HepG2 (cell line): ENCODE measurements at regions not wholly inside any gene's neighbourhood (a gene's known extent, or its start where the extent isn't known, plus 50 kb on each side); places are given as distances from the start of the nearest gene placed in this dataset.

Experiments used
- ATAC-seq: fragments of 200-7000 bp; cut with Tn5 transposase; 3 replicates; pipeline ENCODE4 v1.9.1; 2020; ENCODE audit warnings: mild to moderate bottlenecking, moderate library complexity
- BruUV-seq: library from RNA; stranded (reverse); fragments of 400-500 nt; replicated peaks from 2 replicates; lab custom pipeline; 2021; lab: Mats Ljungman, UMichigan
- CTCF ChIA-PET: fragments of 300-600 bp; formaldehyde crosslinking; extraction: SDS; loops from one replicate; lab custom pipeline; 2021; ENCODE audit warnings: low total read pairs, inconsistent platforms, low intra/inter-chr PET ratio; lab: Yijun Ruan, JAX
- POLR2A ChIA-PET: fragments of 350-600 bp; sonication (Branson Sonifier 250); formaldehyde crosslinking; loops from one replicate; lab custom pipeline; 2020; ENCODE audit warnings: antibody characterized with exemption, inconsistent platforms; lab: Yijun Ruan, JAX
- DNase-seq: peaks from one replicate; pipeline ENCODE4 v3.0.0-alpha.2; 2015; ENCODE audit warnings: low spot score
- FAIRE-seq: peaks from 3 replicates; lab custom pipeline; 2011; peaks lifted over from hg19 to GRCh38; lab: Jason Lieb, UNC
- H2AFZ ChIP-seq: one replicate; pipeline ENCODE4 v1.6.1; 2011; ENCODE audit warnings: low read length, inconsistent platforms
- H3K27ac ChIP-seq: fragments of 300-600 bp; 3 replicates; pipeline ENCODE4 v1.8.0; 2011; ENCODE audit warnings: mixed run types, mild to moderate bottlenecking, mixed read lengths, low read length, inconsistent platforms; ENCODE audit not compliant: insufficient read depth; ENCODE audit errors: extremely low read length
- H3K27me3 ChIP-seq, 2 experiments: fragments of 200-600 bp in 1 of 2; 2 replicates in 1 of 2; 3 replicates in 1 of 2; pipeline versions ENCODE4 v1.6.0 to v1.8.0; 2011; ENCODE audit warnings: low read length in 2 of 2, mild to moderate bottlenecking in 2 of 2, moderate library complexity in 2 of 2, inconsistent platforms in 1 of 2; ENCODE audit not compliant: insufficient read depth in 2 of 2, control insufficient read depth in 1 of 2
- H3K36me3 ChIP-seq, 2 experiments: fragments of 200-600 bp in 1 of 2; replicated peaks in 1 of 2; 2 replicates in 1 of 2; 3 replicates in 1 of 2; pipeline versions ENCODE4 v1.5.1 to v1.8.0; 2011; ENCODE audit warnings: low read length in 2 of 2, inconsistent platforms in 1 of 2; ENCODE audit not compliant: insufficient read depth in 2 of 2, control insufficient read depth in 1 of 2
- H3K4me1 ChIP-seq: 2 replicates; pipeline ENCODE4 v1.5.1; 2012; ENCODE audit warnings: low read length, inconsistent platforms; ENCODE audit not compliant: insufficient read depth
- H3K4me2 ChIP-seq: 2 replicates; pipeline ENCODE4 v1.6.0; 2011; ENCODE audit warnings: low read depth, low read length, inconsistent platforms
- H3K4me3 ChIP-seq, 3 experiments: fragments of 200-600 bp in 1 of 3; sonication (generic), shearing (Covaris generic) in 1 of 3; replicated peaks in 1 of 3; 2 replicates each; pipeline ENCODE4 v1.5.1; 2011 to 2016; ENCODE audit warnings: low read length in 3 of 3, inconsistent platforms in 2 of 3, low read depth in 2 of 3, mild to moderate bottlenecking in 2 of 3, control low read depth in 1 of 3, mixed read lengths in 1 of 3; ENCODE audit not compliant: insufficient read depth in 1 of 3
- H3K79me2 ChIP-seq: one replicate; pipeline ENCODE4 v1.6.1; 2011; ENCODE audit warnings: low read length, inconsistent platforms; ENCODE audit not compliant: insufficient read depth
- H3K9ac ChIP-seq: 2 replicates; pipeline ENCODE4 v1.6.0; 2011; ENCODE audit warnings: mild to moderate bottlenecking, low read depth, low read length, inconsistent platforms; ENCODE audit not compliant: insufficient read depth
- H3K9me3 ChIP-seq: 2 replicates; pipeline ENCODE4 v1.5.1; 2012; ENCODE audit warnings: mild to moderate bottlenecking, low read length
- H4K20me1 ChIP-seq: 2 replicates; pipeline ENCODE4 v1.6.0; 2011; ENCODE audit warnings: inconsistent platforms, mild to moderate bottlenecking, low read length, moderate library complexity; ENCODE audit not compliant: insufficient read depth
- BHLHE40 ChIP-seq: IDR thresholded peaks from 2 replicates; pipeline ENCODE4 v1.6.1; 2011; ENCODE audit warnings: low read length, improper control_type of control experiment
- CEBPB ChIP-seq: IDR thresholded peaks from 2 replicates; pipeline ENCODE4 v1.6.1; 2011; ENCODE audit warnings: low read depth, low read length, improper control_type of control experiment, borderline replicate concordance
- HNF4A ChIP-seq: sonication (generic); formaldehyde crosslinking; IDR thresholded peaks from 2 replicates; pipeline ENCODE4 v1.4.0; 2020; ENCODE audit warnings: missing genetic modification reagents
- IRF1 ChIP-seq: sonication (generic); formaldehyde crosslinking; IDR thresholded peaks from 2 replicates; pipeline ENCODE4 v1.4.0; 2020; ENCODE audit warnings: low read depth, mild to moderate bottlenecking, missing genetic modification reagents
- MAF1 ChIP-seq: sonication (generic); formaldehyde crosslinking; IDR thresholded peaks from 2 replicates; pipeline ENCODE4 v1.5.0; 2020; ENCODE audit warnings: missing genetic modification reagents, borderline replicate concordance
- NR3C1 ChIP-seq: sonication (generic); formaldehyde crosslinking; IDR thresholded peaks from 2 replicates; pipeline ENCODE4 v1.4.0; 2020; ENCODE audit warnings: missing genetic modification reagents
- POLR2A ChIP-seq, 2 experiments: IDR thresholded peaks; 2 replicates each; pipeline ENCODE4 v1.6.1; 2011; ENCODE audit warnings: low read depth in 2 of 2, low read length in 2 of 2, mild to moderate bottlenecking in 1 of 2, moderate library complexity in 1 of 2; ENCODE audit not compliant: insufficient read depth in 1 of 2
- POLR2AphosphoS2 ChIP-seq: IDR thresholded peaks from 2 replicates; pipeline ENCODE4 v1.6.1; 2011; ENCODE audit warnings: low read depth, low read length, improper control_type of control experiment
- POLR2AphosphoS5 ChIP-seq: IDR thresholded peaks from 2 replicates; pipeline ENCODE4 v1.6.1; 2012; ENCODE audit warnings: low read depth, low read length
- RBFOX2 ChIP-seq: fragments of 200-400 bp; formaldehyde crosslinking; IDR thresholded peaks from 2 replicates; pipeline ENCODE4 v1.6.1; 2017; ENCODE audit warnings: low read depth, mild to moderate bottlenecking, low read length
- SAP130 ChIP-seq: IDR thresholded peaks from 2 replicates; pipeline ENCODE4 v1.6.1; 2016; ENCODE audit warnings: low read depth
- SIN3A ChIP-seq: IDR thresholded peaks from 2 replicates; pipeline ENCODE4 v1.6.1; 2011; ENCODE audit warnings: low read depth, mild to moderate bottlenecking, control low read depth, low read length, borderline replicate concordance
- SMYD3 ChIP-seq: sonication (generic); formaldehyde crosslinking; IDR thresholded peaks from 2 replicates; pipeline ENCODE4 v1.8.1; 2023; ENCODE audit warnings: mild to moderate bottlenecking, missing genetic modification reagents
- ZNF230 ChIP-seq: sonication (generic); formaldehyde crosslinking; IDR thresholded peaks from 2 replicates; pipeline ENCODE4 v1.4.0; 2020; ENCODE audit warnings: mild to moderate bottlenecking, missing genetic modification reagents
- ZNF614 ChIP-seq: IDR thresholded peaks from 2 replicates; pipeline ENCODE4 v1.6.1; 2018; ENCODE audit warnings: missing biosample characterization, missing genetic modification reagents, inconsistent platforms, borderline replicate concordance
- WGBS: methylation state at CpG from one replicate; pipeline ENCODE4 v1.1.6; 2017; ENCODE audit warnings: low lambda C conversion rate; 5-methylcytosine and 5-hydroxymethylcytosine counted together
- in situ Hi-C: cut with HindIII; loops from 2 replicates; pipeline ENCODE4 v1.10.0; 2017; ENCODE audit warnings: low pct_unique_long_range_greater_than_20kb; ENCODE audit not compliant: extremely low pct_ligation_motif_present
- intact Hi-C: fragments of 100-400 bp; cut with micrococcal nuclease; formaldehyde crosslinking; loops from one replicate; pipeline ENCODE4 v1.10.0; 2022; ENCODE audit not compliant: unreplicated experiment
- TF ChIP-seq, protein P1 (sequence below): sonication (generic); formaldehyde crosslinking; IDR thresholded peaks from 2 replicates; pipeline ENCODE4 v1.8.0; 2023; ENCODE audit warnings: mild to moderate bottlenecking, missing genetic modification reagents
- TF ChIP-seq, protein P2 (sequence below): sonication (generic); formaldehyde crosslinking; IDR thresholded peaks from 2 replicates; pipeline ENCODE4 v1.5.1; 2020; ENCODE audit warnings: missing genetic modification reagents, mild to moderate bottlenecking, borderline replicate concordance
- TF ChIP-seq, protein P3 (sequence below): IDR thresholded peaks from 2 replicates; pipeline ENCODE4 v1.6.1; 2018; ENCODE audit warnings: missing genetic modification reagents

GRCh38 chr1:78424720-78425119 lies 66.1 kb upstream of the PTGFR start:
- no peak overlapping the region for H3K27ac ChIP-seq
- no peaks in the 10 kb centered on the region for H3K9me3 ChIP-seq
- H3K4me2 ChIP-seq: no peak overlapping the region
- no peaks in the 10 kb centered on the region for H3K79me2 ChIP-seq
- ATAC-seq (no peak), FAIRE-seq (no peak), DNase-seq (no peak)
- H2AFZ ChIP-seq: no peak overlapping the region
- H3K36me3 ChIP-seq: no peaks in the 10 kb centered on the region
- H3K27me3 ChIP-seq: no peaks in the 10 kb centered on the region
- no TSS peak for BruUV-seq
- H3K9ac ChIP-seq: no peak overlapping the region
- 2% methylated on average over 5 of the region's 5 CpGs for WGBS
- TF ChIP-seq SMYD3 (CRISPR knock-in tag) (no peak), POLR2AphosphoS5 (no peak), ZNF614 (CRISPR knock-in tag) (no peak), HNF4A (CRISPR knock-in tag) (no peak), POLR2A (IDR thresholded peaks at IDR 0.05; ENCODE audit: insufficient read depth in 1 of 2, low read depth in 2 of 2, low read length in 2 of 2) (no peak), RBFOX2 (no peak), ZNF230 (CRISPR knock-in tag) (no peak), CEBPB (no peak), IRF1 (CRISPR knock-in tag) (no peak), SIN3A (no peak), MAF1 (CRISPR knock-in tag) (no peak), SAP130 (CRISPR knock-in tag) (no peak), NR3C1 (CRISPR knock-in tag) (no peak), BHLHE40 (no peak), POLR2AphosphoS2 (no peak)
- TF ChIP-seq, protein P1, sequence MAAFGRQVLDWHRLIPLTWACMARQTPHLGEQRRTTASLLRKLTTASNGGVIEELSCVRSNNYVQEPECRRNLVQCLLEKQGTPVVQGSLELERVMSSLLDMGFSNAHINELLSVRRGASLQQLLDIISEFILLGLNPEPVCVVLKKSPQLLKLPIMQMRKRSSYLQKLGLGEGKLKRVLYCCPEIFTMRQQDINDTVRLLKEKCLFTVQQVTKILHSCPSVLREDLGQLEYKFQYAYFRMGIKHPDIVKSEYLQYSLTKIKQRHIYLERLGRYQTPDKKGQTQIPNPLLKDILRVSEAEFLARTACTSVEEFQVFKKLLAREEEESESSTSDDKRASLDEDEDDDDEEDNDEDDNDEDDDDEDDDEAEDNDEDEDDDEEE (CRISPR knock-in tag): no peak
- TF ChIP-seq, protein P2, sequence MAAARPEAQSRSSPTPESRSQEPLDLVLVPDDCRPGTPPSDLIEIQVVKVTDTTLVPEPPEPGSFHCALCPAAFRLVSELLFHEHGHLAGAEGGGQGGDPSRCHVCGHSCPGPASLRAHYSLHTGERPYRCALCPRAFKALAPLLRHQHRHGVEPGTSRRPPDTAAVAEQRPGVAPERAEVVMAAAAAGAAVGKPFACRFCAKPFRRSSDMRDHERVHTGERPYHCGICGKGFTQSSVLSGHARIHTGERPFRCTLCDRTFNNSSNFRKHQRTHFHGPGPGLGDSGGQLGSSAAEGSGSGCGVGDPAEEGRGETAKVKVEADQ: no peak
- TF ChIP-seq, protein P3, sequence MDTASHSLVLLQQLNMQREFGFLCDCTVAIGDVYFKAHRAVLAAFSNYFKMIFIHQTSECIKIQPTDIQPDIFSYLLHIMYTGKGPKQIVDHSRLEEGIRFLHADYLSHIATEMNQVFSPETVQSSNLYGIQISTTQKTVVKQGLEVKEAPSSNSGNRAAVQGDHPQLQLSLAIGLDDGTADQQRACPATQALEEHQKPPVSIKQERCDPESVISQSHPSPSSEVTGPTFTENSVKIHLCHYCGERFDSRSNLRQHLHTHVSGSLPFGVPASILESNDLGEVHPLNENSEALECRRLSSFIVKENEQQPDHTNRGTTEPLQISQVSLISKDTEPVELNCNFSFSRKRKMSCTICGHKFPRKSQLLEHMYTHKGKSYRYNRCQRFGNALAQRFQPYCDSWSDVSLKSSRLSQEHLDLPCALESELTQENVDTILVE: no peak
- TF ChIP-seq, all 625 proteins: peak for 0
- in situ Hi-C loops: no loop called here
- intact Hi-C loops: no loop called here
- CTCF ChIA-PET: no interaction called here
- POLR2A ChIA-PET: no interaction called here
- Histone ChIP-seq H3K4me3 (no peak overlapping the region), H3K4me1 (no peaks in the 10 kb centered on the region), H4K20me1 (no peaks in the 10 kb centered on the region)
